Stimulated activated CD4-positive, alpha-beta T cell treated with anti-CD3 and anti-CD28 coated beads, Interleukin-4, amount 100 ng/mL, for 24 hours (primary cell): ENCODE measurements at regions not wholly inside any gene's neighbourhood (a gene's known extent, or its start where the extent isn't known, plus 50 kb on each side); places are given as distances from the start of the nearest gene placed in this dataset.
A peak's percentile ranks its signal among the peaks of the same experiment; 100 is the strongest.

Experiments used
- DNase-seq: peaks from one replicate; pipeline ENCODE4 v3.0.0-alpha.2; 2020

- no peak for DNase-seq
These were observed 285.7 kb downstream of the ZEB1 start for GRCh38 chr10:31604646-31605170.

GRCh38 chr10:31604096-31604495, 285.1 kb downstream of the ZEB1 start:
- DNase-seq: no peak

GRCh38 chr10:31603235-31604087, 284.4 kb downstream of the ZEB1 start:
- peak; percentile 81 for DNase-seq

- DNase-seq: no peak
These were observed 283.7 kb downstream of the ZEB1 start for GRCh38 chr10:31602541-31603234.

GRCh38 chr10:31601136-31601535, 282.1 kb downstream of the ZEB1 start:
- DNase-seq: no peak

- DNase-seq: peak; percentile 31
These were observed 280.8 kb downstream of the ZEB1 start for GRCh38 chr10:31599626-31600504.

GRCh38 chr10:31596765-31597164, 277.7 kb downstream of the ZEB1 start:
- DNase-seq: no peak

GRCh38 chr10:31595992-31596391, 277.0 kb downstream of the ZEB1 start:
- no peak for DNase-seq

- DNase-seq: no peak
These were observed 275.4 kb downstream of the ZEB1 start for GRCh38 chr10:31594347-31594873.

GRCh38 chr10:31593124-31593523, 274.1 kb downstream of the ZEB1 start:
- no peak for DNase-seq

- DNase-seq: no peak
These were observed 272.6 kb downstream of the ZEB1 start for GRCh38 chr10:31591569-31591968.

GRCh38 chr10:31590023-31590800, 271.2 kb downstream of the ZEB1 start:
- no peak for DNase-seq

- no peak for DNase-seq
These were observed 268.7 kb downstream of the ZEB1 start for GRCh38 chr10:31587691-31588090.

GRCh38 chr10:31586723-31587638, 268.0 kb downstream of the ZEB1 start:
- no peak for DNase-seq

- no peak for DNase-seq
These were observed 265.9 kb downstream of the ZEB1 start for GRCh38 chr10:31584876-31585275.

GRCh38 chr10:31584098-31584631, 265.1 kb downstream of the ZEB1 start:
- DNase-seq: no peak

- DNase-seq: no peak
These were observed 264.3 kb downstream of the ZEB1 start for GRCh38 chr10:31583293-31583692.

GRCh38 chr10:31582365-31583052, 263.5 kb downstream of the ZEB1 start:
- DNase-seq: no peak

- DNase-seq: no peak
These were observed 262.8 kb downstream of the ZEB1 start for GRCh38 chr10:31581741-31582323.
